ENCODE measurements at regions not wholly inside any gene's neighbourhood (a gene's known extent, or its start where the extent isn't known, plus 50 kb on each side); places are given as distances from the start of the nearest gene placed in this dataset.

DNA sequence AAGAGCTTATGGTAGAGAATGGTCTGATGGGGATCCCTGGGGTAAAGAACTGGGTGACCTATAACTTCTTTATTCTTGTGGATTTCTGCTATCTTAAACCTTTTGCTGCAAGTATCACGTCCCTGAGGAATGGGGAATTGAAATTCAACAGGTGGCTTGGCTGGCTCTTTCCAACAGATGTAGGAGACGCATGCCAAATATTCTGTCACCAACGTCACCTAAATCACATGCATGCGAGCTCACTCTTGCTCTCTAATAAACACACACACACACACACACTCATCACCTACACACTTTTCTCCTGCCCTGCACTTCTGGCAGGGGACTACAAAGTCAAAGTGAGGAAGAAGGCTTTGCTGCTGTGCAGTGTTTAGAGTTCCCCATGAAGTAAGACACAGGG, 145.8 kb upstream of the NECTIN3 start:
- Mint-ChIP-seq H3K36me3 (ENCODE audit: insufficient read depth, unreplicated experiment) (no peaks in the 10 kb centered on the region), H3K4me3 (ENCODE audit: low read depth, unreplicated experiment) (no peak overlapping the region), H3K9me3 (ENCODE audit: low read depth, unreplicated experiment) (no peaks in the 10 kb centered on the region), H3K27ac (ENCODE audit: unreplicated experiment) (no peak overlapping the region), H3K4me1 (ENCODE audit: low read depth, unreplicated experiment) (no peaks in the 10 kb centered on the region), H3K27me3 (ENCODE audit: unreplicated experiment) (no peaks in the 10 kb centered on the region)
- no peak for DNase-seq
- TF ChIP-seq, protein P1, sequence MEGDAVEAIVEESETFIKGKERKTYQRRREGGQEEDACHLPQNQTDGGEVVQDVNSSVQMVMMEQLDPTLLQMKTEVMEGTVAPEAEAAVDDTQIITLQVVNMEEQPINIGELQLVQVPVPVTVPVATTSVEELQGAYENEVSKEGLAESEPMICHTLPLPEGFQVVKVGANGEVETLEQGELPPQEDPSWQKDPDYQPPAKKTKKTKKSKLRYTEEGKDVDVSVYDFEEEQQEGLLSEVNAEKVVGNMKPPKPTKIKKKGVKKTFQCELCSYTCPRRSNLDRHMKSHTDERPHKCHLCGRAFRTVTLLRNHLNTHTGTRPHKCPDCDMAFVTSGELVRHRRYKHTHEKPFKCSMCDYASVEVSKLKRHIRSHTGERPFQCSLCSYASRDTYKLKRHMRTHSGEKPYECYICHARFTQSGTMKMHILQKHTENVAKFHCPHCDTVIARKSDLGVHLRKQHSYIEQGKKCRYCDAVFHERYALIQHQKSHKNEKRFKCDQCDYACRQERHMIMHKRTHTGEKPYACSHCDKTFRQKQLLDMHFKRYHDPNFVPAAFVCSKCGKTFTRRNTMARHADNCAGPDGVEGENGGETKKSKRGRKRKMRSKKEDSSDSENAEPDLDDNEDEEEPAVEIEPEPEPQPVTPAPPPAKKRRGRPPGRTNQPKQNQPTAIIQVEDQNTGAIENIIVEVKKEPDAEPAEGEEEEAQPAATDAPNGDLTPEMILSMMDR (IDR thresholded peaks at IDR 0.05; ENCODE audit: unreplicated experiment) = no peak
- no TSS peak for BruUV-seq (replicated peaks)
- CTCF ChIA-PET = no interaction called here
- intact Hi-C loops (cut with micrococcal nuclease; ENCODE audit: unreplicated experiment) = no loop called here

DNA sequence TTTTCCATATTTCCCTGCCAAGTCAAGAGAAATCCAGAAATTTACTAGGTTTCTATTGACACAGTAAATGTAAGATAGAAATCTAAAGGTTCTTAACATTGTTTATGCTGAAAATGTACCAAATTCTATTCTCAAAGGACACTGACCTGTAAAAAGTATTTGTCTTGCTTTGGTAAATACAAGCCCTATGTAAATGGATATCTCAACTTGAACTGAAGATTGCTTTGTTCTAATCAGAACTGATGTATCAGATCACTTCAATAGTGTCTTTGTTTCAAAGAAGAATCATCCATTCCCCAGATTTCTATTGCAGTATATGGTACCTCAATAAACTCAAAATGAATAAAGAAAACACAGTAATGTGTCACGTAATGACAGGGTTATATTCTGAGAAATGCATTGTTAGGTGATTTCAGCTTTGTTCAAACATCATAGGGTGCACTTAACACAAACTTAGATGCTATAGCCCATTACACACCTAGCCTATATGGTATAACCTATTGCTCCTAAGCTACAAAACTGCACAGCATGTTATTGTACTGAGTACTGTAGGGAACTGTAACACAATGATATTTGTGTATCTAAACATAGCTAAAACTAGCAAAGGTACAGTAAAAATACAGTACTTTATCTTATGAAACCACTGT, 143.5 kb upstream of the NECTIN3 start:
- H3K9me3 Mint-ChIP-seq (ENCODE audit: low read depth, unreplicated experiment) = no peaks in the 10 kb centered on the region
- H3K27ac Mint-ChIP-seq (ENCODE audit: unreplicated experiment) = no peak overlapping the region
- no peaks in the 10 kb centered on the region for H3K4me1 Mint-ChIP-seq (ENCODE audit: low read depth, unreplicated experiment)
- H3K27me3 Mint-ChIP-seq (ENCODE audit: unreplicated experiment) = no peaks in the 10 kb centered on the region
- intact Hi-C loops (cut with micrococcal nuclease; ENCODE audit: unreplicated experiment) = no loop called here
- no peak for DNase-seq
- TF ChIP-seq, protein P1 (IDR thresholded peaks at IDR 0.05; ENCODE audit: unreplicated experiment) = no peak
- no peak overlapping the region for H3K4me3 Mint-ChIP-seq (ENCODE audit: low read depth, unreplicated experiment)
- no TSS peak for BruUV-seq (replicated peaks)
- no peaks in the 10 kb centered on the region for H3K36me3 Mint-ChIP-seq (ENCODE audit: insufficient read depth, unreplicated experiment)
- CTCF ChIA-PET = no interaction called here

DNA sequence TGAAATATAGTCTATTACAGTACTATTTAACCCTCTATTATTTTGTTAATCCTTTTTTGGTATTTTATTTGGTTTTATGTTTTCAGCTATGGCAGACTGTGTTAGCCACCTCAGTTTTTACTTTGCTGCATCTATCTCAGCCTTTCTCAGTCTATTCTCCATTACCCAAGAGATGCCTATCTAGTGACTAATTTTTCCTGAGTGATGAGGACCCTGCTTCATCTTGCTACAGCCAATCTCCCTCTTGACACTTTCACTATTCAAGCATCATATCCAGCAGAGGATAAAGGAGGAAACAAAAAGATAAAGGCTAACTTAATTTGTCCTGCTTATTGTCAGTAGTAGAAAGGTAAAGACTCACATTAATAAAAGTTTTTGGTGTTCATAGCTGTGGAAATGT, 141.8 kb upstream of the NECTIN3 start:
- BruUV-seq (replicated peaks) = no TSS peak
- Mint-ChIP-seq H3K27me3 (ENCODE audit: unreplicated experiment) (no peaks in the 10 kb centered on the region), H3K4me1 (ENCODE audit: low read depth, unreplicated experiment) (no peaks in the 10 kb centered on the region), H3K27ac (ENCODE audit: unreplicated experiment) (no peak overlapping the region), H3K36me3 (ENCODE audit: insufficient read depth, unreplicated experiment) (no peaks in the 10 kb centered on the region), H3K4me3 (ENCODE audit: low read depth, unreplicated experiment) (no peak overlapping the region), H3K9me3 (ENCODE audit: low read depth, unreplicated experiment) (no peaks in the 10 kb centered on the region)
- intact Hi-C loops (cut with micrococcal nuclease; ENCODE audit: unreplicated experiment) = no loop called here
- CTCF ChIA-PET = no interaction called here
- no peak for DNase-seq
- TF ChIP-seq, protein P1 (IDR thresholded peaks at IDR 0.05; ENCODE audit: unreplicated experiment) = no peak

DNA sequence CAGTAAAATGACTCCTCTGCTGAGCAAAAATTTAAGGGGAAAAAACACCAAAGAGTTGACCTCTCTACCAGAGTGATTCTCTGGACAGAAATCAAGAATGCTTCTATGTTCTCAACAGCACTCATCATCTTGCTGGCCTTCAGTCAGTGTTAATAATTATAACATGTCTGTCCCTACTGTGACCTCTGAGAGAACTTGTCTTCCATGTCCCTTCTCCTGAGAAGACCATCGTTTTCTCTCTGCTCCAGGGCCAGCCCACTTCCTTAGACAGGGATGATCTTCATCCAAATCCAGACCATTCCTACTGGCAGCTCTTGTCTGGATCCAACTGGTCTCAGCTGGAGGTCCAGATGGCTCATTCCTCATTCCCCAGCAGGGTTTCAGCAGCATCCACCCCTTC, 139.0 kb upstream of the NECTIN3 start:
- CTCF ChIA-PET = no interaction called here
- Mint-ChIP-seq H3K9me3 (ENCODE audit: low read depth, unreplicated experiment) (no peaks in the 10 kb centered on the region), H3K36me3 (ENCODE audit: insufficient read depth, unreplicated experiment) (no peaks in the 10 kb centered on the region), H3K4me3 (ENCODE audit: low read depth, unreplicated experiment) (no peak overlapping the region), H3K4me1 (ENCODE audit: low read depth, unreplicated experiment) (no peaks in the 10 kb centered on the region), H3K27me3 (ENCODE audit: unreplicated experiment) (no peaks in the 10 kb centered on the region), H3K27ac (ENCODE audit: unreplicated experiment) (no peak overlapping the region)
- DNase-seq = no peak
- BruUV-seq (replicated peaks) = no TSS peak
- intact Hi-C loops (cut with micrococcal nuclease; ENCODE audit: unreplicated experiment) = no loop called here
- TF ChIP-seq, protein P1 (IDR thresholded peaks at IDR 0.05; ENCODE audit: unreplicated experiment) = no peak

All from Calu3 (cell line).